ENCODE measurements at regions not wholly inside any gene's neighbourhood (a gene's known extent, or its start where the extent isn't known, plus 50 kb on each side); places are given as distances from the start of the nearest gene placed in this dataset.

DNA sequence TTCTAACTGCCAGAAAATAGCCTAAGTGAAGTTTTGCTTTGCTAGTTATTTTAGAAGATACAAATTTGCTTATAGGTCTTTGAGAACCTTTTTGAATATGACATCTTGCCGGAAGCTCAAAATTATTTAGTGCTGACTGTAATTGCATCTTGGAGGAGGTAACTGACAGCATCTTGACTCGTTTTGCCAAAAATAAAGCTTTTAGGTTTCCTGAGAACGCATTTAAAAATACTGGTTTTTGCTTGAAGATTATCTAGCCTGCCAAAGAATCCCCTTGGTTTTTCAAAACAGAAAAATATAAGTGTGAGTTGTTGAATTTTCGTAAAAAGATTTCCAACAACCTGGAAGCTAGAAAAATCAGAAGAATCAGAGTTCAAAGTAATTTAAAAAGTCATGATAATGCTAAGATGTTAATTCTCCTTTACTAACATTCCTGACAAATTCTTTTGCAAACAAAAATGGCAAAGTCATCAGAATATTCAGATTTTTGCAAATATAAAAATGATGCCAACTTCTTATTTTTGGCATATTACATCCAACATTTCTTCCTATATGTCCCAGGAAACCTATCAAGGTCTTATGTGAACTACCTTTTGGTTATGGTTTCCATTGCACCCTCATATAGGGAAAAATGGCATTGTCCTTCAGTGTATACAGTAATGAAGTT lies 178.0 kb upstream of the SLC8A1 start:
- H3K27me3 ChIP-seq, result no peaks in the 10 kb centered on the region
- intact Hi-C loops (cut with DNase I), result no loop called here
- 78 to 83% methylated on average over 4 of the region's 4 CpGs for WGBS, 2 donors
- no peak for TF ChIP-seq CTCF (IDR thresholded peaks at IDR 0.05)
- H3K27ac ChIP-seq, result no peak overlapping the region
- no peaks in the 10 kb centered on the region for H3K9me3 ChIP-seq
- H3K4me1 ChIP-seq, result no peaks in the 10 kb centered on the region
- H3K36me3 ChIP-seq, result no peaks in the 10 kb centered on the region
- no peak overlapping the region for H3K4me3 ChIP-seq
- no peak for DNase-seq
- ATAC-seq, result no peak

DNA sequence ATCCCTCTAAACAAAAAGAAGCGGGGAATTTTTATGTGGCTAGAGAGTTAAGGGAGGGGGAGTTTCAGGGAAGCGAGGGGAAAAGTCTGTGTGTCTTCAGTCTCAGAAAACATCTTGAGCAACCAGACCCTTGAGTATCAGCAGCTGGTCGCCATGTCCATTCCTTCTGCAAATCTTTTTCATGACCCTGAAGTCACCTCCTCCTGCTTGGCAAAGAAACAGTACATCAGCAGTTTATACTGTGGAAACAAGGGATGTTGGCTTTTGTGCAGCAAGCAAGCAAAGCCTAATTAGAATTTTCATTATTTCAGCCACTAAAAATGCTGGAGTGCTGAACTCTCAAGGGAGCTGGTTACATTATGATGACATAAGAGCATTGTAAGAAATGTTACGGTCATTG lies 187.4 kb upstream of the SLC8A1 start:
- H3K27ac ChIP-seq, result no peak overlapping the region
- WGBS, 2 donors, result 67 to 71% methylated on average over 4 of the region's 4 CpGs
- H3K9me3 ChIP-seq, result no peaks in the 10 kb centered on the region
- H3K4me1 ChIP-seq, result no peaks in the 10 kb centered on the region
- TF ChIP-seq CTCF (IDR thresholded peaks at IDR 0.05), result no peak
- ATAC-seq (peak in 3 of 8 donors; percentile 35 to 90 (median 78)), DNase-seq (no peak)
- H3K27me3 ChIP-seq, result no peaks in the 10 kb centered on the region
- no peaks in the 10 kb centered on the region for H3K36me3 ChIP-seq
- no peak overlapping the region for H3K4me3 ChIP-seq
- intact Hi-C loops (cut with DNase I), result no loop called here

- no peaks in the 10 kb centered on the region for H3K9me3 ChIP-seq
- no peaks in the 10 kb centered on the region for H3K27me3 ChIP-seq
- DNase-seq, result no peak
- no peaks in the 10 kb centered on the region for H3K36me3 ChIP-seq
- ATAC-seq, result no peak
- no peak for TF ChIP-seq CTCF (IDR thresholded peaks at IDR 0.05)
- no peak overlapping the region for H3K4me3 ChIP-seq
- WGBS, 2 donors, result 71 to 86% methylated on average over 1 of the region's 1 CpG
- intact Hi-C loops (cut with DNase I), result no loop called here
- H3K27ac ChIP-seq, result no peak overlapping the region
- no peaks in the 10 kb centered on the region for H3K4me1 ChIP-seq
Measured at GRCh38 chr2:40642237-40642636, 190.3 kb upstream of the SLC8A1 start.

DNA sequence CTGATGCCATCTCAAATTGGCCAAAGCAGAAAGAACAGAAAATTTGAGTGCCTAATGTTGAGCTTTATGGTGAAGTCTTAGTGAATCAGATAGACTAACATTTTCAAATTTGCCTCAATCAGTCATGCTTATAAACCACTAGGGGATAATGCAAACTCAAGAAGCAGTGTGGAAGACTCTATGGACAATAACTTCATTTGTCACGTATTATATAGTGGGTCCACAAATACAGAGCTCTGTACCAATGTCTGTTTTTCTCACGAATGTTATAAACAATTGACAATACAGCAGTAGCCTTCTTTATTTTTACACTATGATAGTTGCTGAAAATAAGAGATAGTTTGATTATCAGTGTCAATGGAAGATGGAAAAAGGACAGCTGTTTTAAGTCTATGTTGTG lies 190.8 kb upstream of the SLC8A1 start:
- no peaks in the 10 kb centered on the region for H3K36me3 ChIP-seq
- no peaks in the 10 kb centered on the region for H3K4me1 ChIP-seq
- H3K9me3 ChIP-seq, result no peaks in the 10 kb centered on the region
- 79 to 81% methylated on average over 2 of the region's 2 CpGs for WGBS, 2 donors
- no peak for TF ChIP-seq CTCF (IDR thresholded peaks at IDR 0.05)
- DNase-seq (no peak), ATAC-seq (no peak)
- no peaks in the 10 kb centered on the region for H3K27me3 ChIP-seq
- no peak overlapping the region for H3K4me3 ChIP-seq
- intact Hi-C loops (cut with DNase I), result no loop called here
- no peak overlapping the region for H3K27ac ChIP-seq

Measured in heart right ventricle (tissue), 16 donors.